Naive B cell (primary cell): ENCODE measurements at regions not wholly inside any gene's neighbourhood (a gene's known extent, or its start where the extent isn't known, plus 50 kb on each side); places are given as distances from the start of the nearest gene placed in this dataset.
"Not testable (repeated sequence)": the region's sequence is repeated elsewhere in the genome, so short reads cannot be mapped to it uniquely, and the experiment has no call there.

Source experiments
- ATAC-seq, 2 donors: fragments of 150-1000 bp; cut with Tn5 transposase; 2 replicates each; pipeline ENCODE4 v1.10.0; 2021; ENCODE audit warnings: low read depth in 2 of 2, mild to moderate bottlenecking in 2 of 2, moderate library complexity in 2 of 2
- DNase-seq: peaks from one replicate; pipeline ENCODE4 v3.0.0; 2022
- H3K27ac Mint-ChIP-seq, 6 donors: one replicate each; pipeline ENCODE4 v1.8.0; 2020 to 2022; ENCODE audit warnings: mild to moderate bottlenecking in 6 of 6, mixed read lengths in 6 of 6, moderate library complexity in 5 of 6, inconsistent platforms in 2 of 6
- H3K27me3 Mint-ChIP-seq, 3 donors: one replicate each; pipeline ENCODE4 v1.8.0; 2021 to 2022; ENCODE audit warnings: mixed read lengths in 3 of 3, mild to moderate bottlenecking in 1 of 3
- H3K36me3 Mint-ChIP-seq, 2 donors: one replicate each; pipeline ENCODE4 v1.8.0; 2020 to 2022; ENCODE audit warnings: mixed read lengths in 2 of 2, inconsistent platforms in 1 of 2, mild to moderate bottlenecking in 1 of 2
- H3K4me1 Mint-ChIP-seq, 3 donors: one replicate each; pipeline ENCODE4 v1.8.0; 2020 to 2022; ENCODE audit warnings: mixed read lengths in 3 of 3, inconsistent platforms in 1 of 3, mild to moderate bottlenecking in 1 of 3, moderate library complexity in 1 of 3
- H3K4me3 Mint-ChIP-seq, 8 donors: one replicate each; pipeline ENCODE4 v1.8.0; 2020 to 2022; ENCODE audit warnings: mild to moderate bottlenecking in 8 of 8, mixed read lengths in 8 of 8, moderate library complexity in 8 of 8, inconsistent platforms in 2 of 8
- H3K9me3 Mint-ChIP-seq, 7 donors: one replicate each; pipeline ENCODE4 v1.8.0; 2020 to 2022; ENCODE audit warnings: mixed read lengths in 7 of 7, mild to moderate bottlenecking in 5 of 7, inconsistent platforms in 2 of 7, moderate library complexity in 1 of 7

DNA sequence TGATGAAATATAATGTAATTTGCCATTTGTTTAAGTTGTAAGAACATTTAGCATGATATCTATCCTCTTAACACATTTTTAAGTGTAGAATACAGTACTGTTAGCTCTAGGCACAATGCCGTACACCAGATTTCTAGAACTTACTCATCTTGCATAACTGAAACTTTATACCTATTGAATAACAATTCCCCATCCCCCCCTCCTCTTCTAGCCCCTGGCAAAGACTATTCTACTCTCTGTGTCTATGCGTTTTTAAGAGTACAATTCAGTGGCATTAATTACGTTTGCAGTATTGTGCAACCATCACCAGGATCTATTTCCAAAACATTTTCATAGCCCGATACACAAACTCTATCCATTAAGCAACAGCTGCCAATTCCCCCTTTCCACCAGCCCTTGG, 261.7 kb downstream of the PLOD2 start:
- no peak overlapping the region for H3K27ac Mint-ChIP-seq
- no peaks in the 10 kb centered on the region for H3K27me3 Mint-ChIP-seq
- ATAC-seq = no peak
- no peak overlapping the region for H3K4me3 Mint-ChIP-seq
- DNase-seq = no peak
- H3K4me1 Mint-ChIP-seq = no peaks in the 10 kb centered on the region
- H3K9me3 Mint-ChIP-seq = peaks cover 0 to 4% (median 0%) of the 10 kb centered on the region in 7 donors
- no peaks in the 10 kb centered on the region for H3K36me3 Mint-ChIP-seq

DNA sequence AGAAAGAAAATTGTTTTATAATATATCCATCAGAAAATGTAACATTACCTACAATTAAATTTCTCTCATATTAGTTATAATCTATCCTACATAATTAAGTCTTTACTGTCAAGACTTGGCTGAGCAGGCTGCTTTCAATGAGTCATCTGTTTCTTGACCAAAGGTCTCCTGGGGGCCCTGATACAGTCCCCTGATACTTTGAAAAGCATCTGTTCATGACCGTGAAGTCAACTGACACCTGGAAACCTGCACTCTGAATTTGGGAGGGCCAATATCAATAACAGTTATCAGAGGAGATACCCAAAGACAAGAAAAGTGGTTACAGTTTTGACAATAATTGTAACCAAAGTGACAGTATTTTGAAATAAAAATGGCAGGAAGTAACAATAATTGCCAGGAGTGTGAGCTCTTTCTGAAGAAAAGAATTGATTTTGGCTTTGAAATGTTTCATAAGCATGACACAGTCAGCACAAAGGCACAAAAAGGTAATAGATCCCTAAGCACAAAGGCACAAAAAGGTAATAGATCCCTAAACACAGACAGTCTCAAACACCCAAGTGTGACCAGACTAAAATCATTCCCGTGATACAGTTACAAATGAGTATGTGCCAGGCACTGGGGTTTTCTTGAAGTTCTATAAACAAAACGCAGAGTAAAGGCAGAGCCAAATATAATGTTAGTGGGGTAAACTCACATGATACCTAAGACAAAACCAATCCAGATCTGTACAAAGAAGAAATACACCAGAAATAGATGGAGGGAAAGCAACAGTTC, 260.7 kb downstream of the PLOD2 start:
- no peak overlapping the region for H3K27ac Mint-ChIP-seq
- H3K27me3 Mint-ChIP-seq = no peaks in the 10 kb centered on the region
- no peak for ATAC-seq
- no peaks in the 10 kb centered on the region for H3K36me3 Mint-ChIP-seq
- H3K4me1 Mint-ChIP-seq = no peaks in the 10 kb centered on the region
- DNase-seq = no peak
- H3K4me3 Mint-ChIP-seq = no peak overlapping the region
- H3K9me3 Mint-ChIP-seq = peaks cover 0 to 4% (median 0%) of the 10 kb centered on the region in 7 donors

DNA sequence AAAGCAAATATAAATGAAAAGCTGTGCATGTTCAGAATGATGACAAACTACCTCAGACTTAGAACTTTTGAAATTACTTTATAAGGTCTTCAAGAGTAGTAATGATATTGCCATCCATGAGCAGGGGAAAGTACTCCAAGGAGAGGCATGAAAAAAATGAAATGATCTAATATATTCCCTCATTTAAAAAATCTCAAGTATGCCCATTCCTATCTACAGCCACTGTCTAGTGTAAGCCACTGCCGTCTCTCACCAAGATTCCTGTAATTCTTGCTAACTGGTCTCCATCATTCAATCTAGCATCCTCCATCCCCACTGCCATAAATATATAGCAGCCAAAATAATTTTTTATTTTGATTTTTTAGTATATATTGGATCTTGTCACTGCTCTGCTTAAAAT, 258.8 kb downstream of the PLOD2 start:
- ATAC-seq (no peak), DNase-seq (no peak)
- no peaks in the 10 kb centered on the region for H3K4me1 Mint-ChIP-seq
- H3K36me3 Mint-ChIP-seq = no peaks in the 10 kb centered on the region
- H3K9me3 Mint-ChIP-seq = no peaks in the 10 kb centered on the region
- no peak overlapping the region for H3K27ac Mint-ChIP-seq
- no peaks in the 10 kb centered on the region for H3K27me3 Mint-ChIP-seq
- H3K4me3 Mint-ChIP-seq = no peak overlapping the region

DNA sequence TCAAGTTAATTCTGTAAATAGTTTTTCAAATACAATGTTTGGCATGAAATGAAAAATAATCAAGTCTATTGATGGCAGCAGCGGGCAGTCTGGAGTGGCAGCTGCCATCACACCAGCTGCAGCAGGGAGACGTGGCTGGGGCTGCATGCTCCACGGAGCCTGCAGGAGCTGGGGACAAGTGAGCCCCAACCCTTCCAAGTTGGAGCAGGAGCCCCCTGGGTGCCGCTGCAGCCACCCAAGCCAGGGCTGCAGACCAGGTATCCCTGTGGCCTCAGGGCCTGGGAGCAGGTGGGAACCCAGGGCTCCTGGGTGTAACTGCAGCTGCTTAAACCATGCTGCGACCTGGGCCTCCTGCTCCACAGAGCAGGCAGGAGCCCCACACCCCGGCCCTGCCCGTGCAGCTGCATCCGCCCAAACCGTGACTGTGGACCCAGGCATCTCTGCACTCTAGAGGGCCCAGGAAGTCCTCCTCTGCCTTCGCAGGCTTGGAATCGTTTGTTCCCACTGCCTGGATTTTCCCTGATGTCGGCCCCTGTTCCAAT, 257.4 kb downstream of the PLOD2 start:
- Mint-ChIP-seq H3K36me3 (no peaks in the 10 kb centered on the region), H3K9me3 (no peaks in the 10 kb centered on the region), H3K4me3 (peak overlapping the region in 1 of 8 donors; percentile 29), H3K27ac (no peak overlapping the region), H3K27me3 (no peaks in the 10 kb centered on the region), H3K4me1 (no peaks in the 10 kb centered on the region)
- ATAC-seq (no peak), DNase-seq (no peak)

DNA sequence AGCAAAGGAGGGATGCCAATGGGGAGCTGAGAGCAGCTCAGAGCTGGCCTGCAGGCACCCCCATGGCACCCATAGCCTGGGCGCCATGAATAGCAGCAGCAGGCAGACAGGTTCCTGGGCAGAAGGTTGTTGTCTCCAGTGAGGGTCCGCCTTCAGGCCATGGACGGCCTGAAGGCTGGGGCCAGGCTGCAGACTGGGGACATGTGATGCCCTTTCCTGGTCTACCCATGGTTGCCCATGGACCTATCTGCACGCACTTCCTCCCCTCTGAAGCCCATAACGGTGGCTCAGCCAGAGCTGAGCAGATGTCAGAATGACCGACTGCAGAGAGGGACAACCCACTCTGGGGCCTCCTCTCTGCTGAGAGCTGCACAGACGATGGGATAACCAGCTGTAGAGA, 256.8 kb downstream of the PLOD2 start:
- ATAC-seq = no peak
- Mint-ChIP-seq H3K27me3 (no peaks in the 10 kb centered on the region), H3K4me3 (no peak overlapping the region), H3K36me3 (no peaks in the 10 kb centered on the region), H3K27ac (no peak overlapping the region), H3K4me1 (no peaks in the 10 kb centered on the region), H3K9me3 (no peaks in the 10 kb centered on the region)
- DNase-seq = no peak

DNA sequence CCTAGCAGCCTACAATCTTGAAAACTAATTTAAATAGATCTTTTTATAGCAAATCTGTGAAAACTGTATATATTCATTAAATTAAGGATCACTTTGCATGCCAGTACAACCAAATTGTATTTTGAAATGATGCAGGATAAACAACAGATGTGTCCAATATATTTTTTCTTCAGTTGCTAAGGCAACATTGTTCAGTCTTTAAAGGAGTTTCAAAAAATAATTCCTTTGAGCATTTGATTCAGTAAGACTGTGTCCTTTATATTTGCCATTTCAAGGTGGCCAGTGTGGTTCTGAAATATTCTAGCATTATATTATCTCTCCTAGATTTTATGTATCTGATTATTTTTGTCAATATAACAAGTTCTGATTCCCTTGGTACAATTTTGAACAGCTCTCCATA, 254.7 kb downstream of the PLOD2 start:
- H3K27ac Mint-ChIP-seq = no peak overlapping the region
- H3K4me1 Mint-ChIP-seq = no peaks in the 10 kb centered on the region
- H3K9me3 Mint-ChIP-seq = no peaks in the 10 kb centered on the region
- no peaks in the 10 kb centered on the region for H3K27me3 Mint-ChIP-seq
- DNase-seq = no peak
- H3K36me3 Mint-ChIP-seq = no peaks in the 10 kb centered on the region
- no peak overlapping the region for H3K4me3 Mint-ChIP-seq
- no peak for ATAC-seq

DNA sequence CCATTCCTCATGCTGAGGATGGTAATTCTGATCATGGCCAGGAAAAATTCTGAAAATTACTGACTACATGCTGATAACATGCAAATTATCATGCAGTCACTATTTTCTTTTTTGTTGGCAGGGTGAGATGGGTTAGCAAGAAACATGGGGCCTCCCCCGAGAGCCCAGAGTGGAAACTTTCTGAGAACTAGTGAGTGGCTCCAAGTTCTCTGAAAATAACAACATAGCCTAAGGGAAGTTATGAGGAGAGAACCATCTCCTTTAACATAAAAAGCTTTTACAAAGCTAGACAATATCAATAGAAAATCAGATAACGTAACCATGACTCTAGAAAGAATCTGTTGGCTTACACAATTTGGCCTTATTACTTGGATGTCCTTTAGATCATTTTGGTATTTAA, 254.2 kb downstream of the PLOD2 start:
- Mint-ChIP-seq H3K36me3 (no peaks in the 10 kb centered on the region), H3K4me1 (no peaks in the 10 kb centered on the region), H3K27ac (no peak overlapping the region), H3K9me3 (peaks cover 0 to under 1% (median 0%) of the 10 kb centered on the region in 7 donors), H3K4me3 (no peak overlapping the region), H3K27me3 (no peaks in the 10 kb centered on the region)
- DNase-seq = no peak
- no peak for ATAC-seq

DNA sequence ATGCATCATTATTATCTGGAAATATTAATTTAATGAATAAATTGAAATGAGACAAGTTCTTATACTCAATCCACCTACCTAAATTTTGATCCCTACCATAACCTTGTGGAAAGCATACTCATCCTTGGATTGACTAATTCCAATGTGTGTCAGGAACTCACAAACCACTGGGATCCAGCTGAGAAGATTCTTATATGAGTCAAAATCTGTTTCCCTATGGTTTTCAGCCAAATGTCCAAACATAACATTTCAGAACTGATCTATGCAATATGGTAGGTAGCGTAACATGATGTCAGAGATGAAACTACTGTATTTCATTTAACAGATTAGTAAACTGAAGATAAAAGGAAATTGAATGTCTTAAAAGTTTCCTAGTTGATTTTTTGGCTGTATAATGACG, 250.0 kb downstream of the PLOD2 start:
- no peaks in the 10 kb centered on the region for H3K4me1 Mint-ChIP-seq
- no peak overlapping the region for H3K27ac Mint-ChIP-seq
- no peak overlapping the region for H3K4me3 Mint-ChIP-seq
- DNase-seq (no peak), ATAC-seq (no peak)
- no peaks in the 10 kb centered on the region for H3K27me3 Mint-ChIP-seq
- H3K9me3 Mint-ChIP-seq = peaks cover 0 to 6% (median 2%) of the 10 kb centered on the region in 7 donors
- H3K36me3 Mint-ChIP-seq = no peaks in the 10 kb centered on the region

DNA sequence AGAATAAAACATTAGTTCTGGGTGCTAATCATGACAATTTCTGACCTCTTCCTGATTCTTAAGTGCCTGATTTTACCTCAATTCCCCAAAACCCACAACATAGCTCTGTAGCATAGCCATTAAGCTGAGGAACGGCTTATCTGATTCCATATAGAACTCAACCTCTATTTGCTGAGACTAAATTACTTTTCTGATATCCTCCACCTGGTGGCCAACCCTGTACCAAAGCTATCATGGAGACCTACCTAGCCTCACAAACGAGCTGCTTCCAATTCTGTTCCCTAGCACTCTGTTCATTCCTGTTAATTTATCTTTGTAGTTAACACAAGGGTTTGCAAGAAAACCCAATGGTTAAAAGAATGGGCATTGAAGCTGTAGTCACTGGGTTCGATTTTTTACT, 245.2 kb downstream of the PLOD2 start:
- ATAC-seq (no peak), DNase-seq (no peak)
- no peaks in the 10 kb centered on the region for H3K27me3 Mint-ChIP-seq
- no peaks in the 10 kb centered on the region for H3K36me3 Mint-ChIP-seq
- H3K27ac Mint-ChIP-seq = no peak overlapping the region
- H3K4me1 Mint-ChIP-seq = no peaks in the 10 kb centered on the region
- H3K9me3 Mint-ChIP-seq = peaks cover 0 to 12% (median 7%) of the 10 kb centered on the region in 7 donors
- H3K4me3 Mint-ChIP-seq = no peak overlapping the region

DNA sequence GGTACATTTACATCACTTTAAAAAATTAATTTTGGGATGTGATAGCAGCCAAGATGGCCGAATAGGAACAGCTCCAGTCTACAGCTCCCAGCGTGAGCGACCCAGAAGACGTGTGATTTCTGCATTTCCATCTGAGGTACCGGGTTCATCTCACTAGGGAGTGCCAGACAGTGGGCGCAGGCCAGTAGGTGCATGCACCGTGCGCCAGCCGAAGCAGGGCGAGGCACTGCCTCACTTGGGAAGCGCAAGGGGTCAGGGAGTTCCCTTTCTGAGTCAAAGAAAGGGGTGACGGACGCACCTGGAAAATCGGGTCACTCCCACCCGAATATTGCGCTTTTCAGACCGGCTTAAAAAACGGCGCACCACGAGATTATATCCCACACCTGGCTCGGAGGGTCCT, 233.2 kb downstream of the PLOD2 start:
- not testable (repeated sequence) for H3K9me3 Mint-ChIP-seq, H3K4me3 Mint-ChIP-seq, H3K36me3 Mint-ChIP-seq, H3K4me1 Mint-ChIP-seq, ATAC-seq, DNase-seq, H3K27me3 Mint-ChIP-seq, H3K27ac Mint-ChIP-seq

DNA sequence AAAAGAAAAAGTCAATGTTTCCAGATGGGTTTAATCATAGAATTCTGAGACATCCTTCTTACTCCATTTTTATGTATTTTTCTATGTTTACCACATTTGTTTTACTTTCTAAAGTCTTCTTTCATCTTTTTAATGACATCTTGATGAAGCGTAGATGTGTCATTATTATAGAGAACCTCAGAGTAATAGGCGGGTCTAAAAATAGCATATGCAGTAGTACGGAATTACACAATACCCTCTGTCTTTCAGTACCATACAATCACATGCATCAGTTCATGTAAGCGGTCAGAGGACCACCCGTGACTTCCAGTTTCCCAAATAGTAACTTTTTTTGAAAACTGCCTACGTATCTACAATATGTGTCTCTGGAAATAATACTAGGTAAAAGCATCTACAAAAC, 224.0 kb downstream of the PLOD2 start:
- Mint-ChIP-seq H3K9me3 (peaks cover 0 to 10% (median 5%) of the 10 kb centered on the region in 7 donors), H3K4me1 (no peaks in the 10 kb centered on the region), H3K4me3 (no peak overlapping the region), H3K27me3 (no peaks in the 10 kb centered on the region), H3K27ac (no peak overlapping the region), H3K36me3 (no peaks in the 10 kb centered on the region)
- no peak for ATAC-seq
- no peak for DNase-seq

DNA sequence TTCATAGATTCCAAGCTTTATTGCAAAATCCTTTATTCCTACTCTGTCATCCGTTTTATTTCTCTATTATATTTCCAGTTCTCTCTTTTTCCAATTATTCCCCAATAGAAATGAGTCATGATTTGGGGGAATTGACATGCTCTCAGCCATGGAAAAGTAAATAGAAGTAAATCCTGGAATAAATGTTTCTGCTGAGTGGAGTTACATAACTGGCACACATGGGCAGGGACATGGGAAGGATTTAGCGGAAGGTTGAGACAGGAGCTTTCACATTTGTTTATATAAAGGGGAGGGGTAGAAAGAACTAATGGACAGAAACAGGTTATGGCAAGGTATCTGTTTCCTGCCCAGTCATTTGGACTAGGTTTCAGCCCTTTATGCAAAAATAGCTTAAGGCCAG, 221.6 kb downstream of the PLOD2 start:
- ATAC-seq (no peak), DNase-seq (no peak)
- Mint-ChIP-seq H3K4me3 (no peak overlapping the region), H3K27ac (no peak overlapping the region), H3K36me3 (no peaks in the 10 kb centered on the region), H3K4me1 (no peaks in the 10 kb centered on the region), H3K27me3 (no peaks in the 10 kb centered on the region), H3K9me3 (peaks cover 0 to 9% (median 5%) of the 10 kb centered on the region in 7 donors)

DNA sequence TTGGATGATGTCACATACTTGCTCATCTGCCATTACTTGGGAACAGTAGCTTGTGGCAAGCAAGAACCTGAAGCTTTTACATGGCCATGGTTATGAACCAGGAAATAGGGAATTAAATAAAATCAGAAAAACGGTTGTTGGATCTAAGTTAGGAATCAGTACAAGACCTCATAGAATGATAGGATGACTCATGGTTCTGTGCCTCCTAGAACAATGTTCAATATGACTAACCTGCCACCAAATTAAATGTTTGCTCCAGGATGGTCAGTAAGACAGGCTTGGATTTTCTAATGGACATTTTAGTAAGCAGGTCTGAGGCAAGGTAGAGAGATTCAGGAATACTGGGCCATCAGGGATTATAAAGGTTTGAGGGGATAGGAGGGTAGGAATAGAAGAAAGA, 218.9 kb downstream of the PLOD2 start:
- Mint-ChIP-seq H3K9me3 (peaks cover 0 to 4% (median 0%) of the 10 kb centered on the region in 7 donors), H3K27ac (no peak overlapping the region), H3K4me1 (no peaks in the 10 kb centered on the region), H3K27me3 (no peaks in the 10 kb centered on the region), H3K4me3 (no peak overlapping the region), H3K36me3 (no peaks in the 10 kb centered on the region)
- ATAC-seq (no peak), DNase-seq (no peak)

DNA sequence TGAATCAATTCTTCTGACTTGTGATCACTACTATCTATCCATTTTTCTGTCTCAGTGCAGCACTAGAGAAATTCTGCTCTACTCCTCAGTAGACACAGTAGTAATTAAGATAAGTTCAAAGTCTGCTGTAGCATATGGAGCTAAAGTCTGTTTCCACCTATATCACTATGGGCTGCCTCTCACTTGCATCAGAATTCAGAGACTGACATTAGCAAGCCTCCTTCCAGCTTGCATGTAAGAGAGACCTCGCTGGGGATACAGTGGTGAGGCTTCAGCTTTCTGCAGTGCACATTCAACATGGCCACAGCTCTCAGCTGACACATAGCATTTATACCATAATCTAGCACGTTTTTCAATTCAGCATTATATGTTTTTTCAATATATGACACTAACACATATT, 217.0 kb downstream of the PLOD2 start:
- H3K36me3 Mint-ChIP-seq = no peaks in the 10 kb centered on the region

More for the DNA sequence above, 217.0 kb downstream of the PLOD2 start:
- no peak overlapping the region for H3K27ac Mint-ChIP-seq
- no peak for ATAC-seq
- H3K27me3 Mint-ChIP-seq = no peaks in the 10 kb centered on the region
- H3K4me1 Mint-ChIP-seq = no peaks in the 10 kb centered on the region
- no peak for DNase-seq
- no peak overlapping the region for H3K4me3 Mint-ChIP-seq
- H3K9me3 Mint-ChIP-seq = peaks cover 0 to 7% (median 3%) of the 10 kb centered on the region in 7 donors
